Natural killer cell (primary cell): ENCODE measurements at regions not wholly inside any gene's neighbourhood (a gene's known extent, or its start where the extent isn't known, plus 50 kb on each side); places are given as distances from the start of the nearest gene placed in this dataset.

Source experiments
- ATAC-seq, 3 donors: fragments of 150-1000 bp in 2 of 3; fragments of 200-7000 bp in 1 of 3; cut with Tn5 transposase; 1 replicate in 1 of 3; 2 replicates in 2 of 3; pipeline ENCODE4 v1.10.0; 2021; ENCODE audit warnings: mild to moderate bottlenecking in 2 of 3, moderate library complexity in 2 of 3
- DNase-seq, 2 donors: peaks; one replicate each; pipeline versions ENCODE4 v3.0.0 to v3.0.0-alpha.2; 2013 to 2021; ENCODE audit warnings: mixed read lengths in 1 of 2
- H3K27ac ChIP-seq: one replicate; pipeline ENCODE4 v1.5.1; 2013; ENCODE audit warnings: mild to moderate bottlenecking, low read length
- H3K27me3 ChIP-seq: one replicate; pipeline ENCODE4 v1.6.1; 2013; ENCODE audit warnings: low read length; ENCODE audit not compliant: control insufficient read depth, insufficient read depth
- H3K36me3 ChIP-seq: one replicate; pipeline ENCODE4 v1.6.1; 2013; ENCODE audit warnings: low read length; ENCODE audit not compliant: control insufficient read depth, insufficient read depth
- H3K4me1 ChIP-seq: one replicate; pipeline ENCODE4 v1.6.1; 2013; ENCODE audit warnings: low read length; ENCODE audit not compliant: control insufficient read depth, insufficient read depth
- H3K4me3 ChIP-seq: one replicate; pipeline ENCODE4 v1.5.1; 2013; ENCODE audit warnings: low read length
- H3K9me3 ChIP-seq: one replicate; pipeline ENCODE4 v1.6.1; 2013; ENCODE audit warnings: low read length; ENCODE audit not compliant: control insufficient read depth, insufficient read depth
- H3K27ac Mint-ChIP-seq, 2 donors: one replicate each; pipeline ENCODE4 v1.8.0; 2022; ENCODE audit warnings: mild to moderate bottlenecking in 2 of 2, mixed read lengths in 2 of 2, moderate library complexity in 1 of 2
- H3K27me3 Mint-ChIP-seq, 2 donors: one replicate each; pipeline ENCODE4 v1.8.0; 2022; ENCODE audit warnings: low read depth in 2 of 2, mixed read lengths in 2 of 2
- H3K36me3 Mint-ChIP-seq: one replicate; pipeline ENCODE4 v1.8.0; 2022; ENCODE audit warnings: mixed read lengths
- H3K4me1 Mint-ChIP-seq, 2 donors: one replicate each; pipeline ENCODE4 v1.8.0; 2022; ENCODE audit warnings: mixed read lengths in 2 of 2
- H3K4me3 Mint-ChIP-seq: one replicate; pipeline ENCODE4 v1.8.0; 2022; ENCODE audit warnings: mild to moderate bottlenecking, moderate library complexity, mixed read lengths
- H3K9me3 Mint-ChIP-seq, 2 donors: one replicate each; pipeline ENCODE4 v1.8.0; 2022; ENCODE audit warnings: mixed read lengths in 2 of 2
- CTCF ChIP-seq: fragments of 200-600 bp; IDR thresholded peaks from one replicate; pipeline ENCODE4 v1.8.0; 2022; ENCODE audit warnings: antibody characterized with exemption
- WGBS: methylation state at CpG from one replicate; pipeline ENCODE4 v1.1.7; 2013; ENCODE audit warnings: missing lambda C conversion rate; ENCODE audit not compliant: insufficient coverage; 5-methylcytosine and 5-hydroxymethylcytosine counted together
- intact Hi-C: fragments of 100-400 bp; cut with micrococcal nuclease; formaldehyde crosslinking; loops from one replicate; pipeline ENCODE4 v1.14.2; 2022

GRCh38 chr2:34822616-34823015, 1223.5 kb upstream of the FAM98A start:
- Mint-ChIP-seq H3K9me3 (peaks cover 14 to 24% of the 10 kb centered on the region in 2 donors), H3K36me3 (no peaks in the 10 kb centered on the region), H3K4me3 (no peak overlapping the region), H3K27me3 (no peaks in the 10 kb centered on the region), H3K4me1 (no peaks in the 10 kb centered on the region), H3K27ac (no peak overlapping the region)
- WGBS, result 80% methylated on average over 3 of the region's 3 CpGs
- intact Hi-C loops, result no loop called here
- no peaks in the 10 kb centered on the region for H3K4me1 ChIP-seq
- no peaks in the 10 kb centered on the region for H3K9me3 ChIP-seq
- no peak overlapping the region for H3K27ac ChIP-seq
- DNase-seq (no peak), ATAC-seq (no peak)
- no peak overlapping the region for H3K4me3 ChIP-seq
- no peak for TF ChIP-seq CTCF
- H3K27me3 ChIP-seq, result no peaks in the 10 kb centered on the region
- H3K36me3 ChIP-seq, result no peaks in the 10 kb centered on the region

- H3K27ac ChIP-seq, result no peak overlapping the region
- intact Hi-C loops, result no loop called here
- H3K27me3 ChIP-seq, result no peaks in the 10 kb centered on the region
- ATAC-seq, result no peak
- Mint-ChIP-seq H3K4me1 (no peaks in the 10 kb centered on the region), H3K36me3 (no peaks in the 10 kb centered on the region), H3K27ac (no peak overlapping the region), H3K9me3 (peaks cover 0 to 9% of the 10 kb centered on the region in 2 donors), H3K27me3 (no peaks in the 10 kb centered on the region), H3K4me3 (no peak overlapping the region)
- no peaks in the 10 kb centered on the region for H3K36me3 ChIP-seq
- H3K4me3 ChIP-seq, result no peak overlapping the region
- no peak for DNase-seq
- no peak for TF ChIP-seq CTCF
- H3K4me1 ChIP-seq, result no peaks in the 10 kb centered on the region
- 87% methylated on average over 4 of the region's 4 CpGs for WGBS
- no peaks in the 10 kb centered on the region for H3K9me3 ChIP-seq
These were observed 1216.1 kb upstream of the FAM98A start for GRCh38 chr2:34815052-34815741.

GRCh38 chr2:34810456-34810855, 1211.4 kb upstream of the FAM98A start:
- TF ChIP-seq CTCF, result no peak
- WGBS, result 94% methylated on average over 2 of the region's 2 CpGs
- no peaks in the 10 kb centered on the region for H3K27me3 ChIP-seq

GRCh38 chr2:34808426-34808825, 1209.3 kb upstream of the FAM98A start:
- no peaks in the 10 kb centered on the region for H3K4me1 Mint-ChIP-seq
- Histone ChIP-seq H3K4me3 (no peak overlapping the region), H3K4me1 (no peaks in the 10 kb centered on the region), H3K9me3 (no peaks in the 10 kb centered on the region), H3K27ac (no peak overlapping the region), H3K27me3 (no peaks in the 10 kb centered on the region), H3K36me3 (no peaks in the 10 kb centered on the region)
- intact Hi-C loops, result no loop called here
- H3K27ac Mint-ChIP-seq, result no peak overlapping the region
- DNase-seq (no peak), ATAC-seq (no peak)
- WGBS, result 28% methylated on average over 2 of the region's 3 CpGs
- H3K27me3 Mint-ChIP-seq, result no peaks in the 10 kb centered on the region
- H3K36me3 Mint-ChIP-seq, result no peaks in the 10 kb centered on the region
- TF ChIP-seq CTCF, result no peak
- no peak overlapping the region for H3K4me3 Mint-ChIP-seq
- peaks cover 5 to 6% of the 10 kb centered on the region in 2 donors for H3K9me3 Mint-ChIP-seq

More at GRCh38 chr2:34810456-34810855, 1211.4 kb upstream of the FAM98A start:
- H3K27ac Mint-ChIP-seq, result no peak overlapping the region
- intact Hi-C loops, result no loop called here
- no peaks in the 10 kb centered on the region for H3K9me3 ChIP-seq
- no peak overlapping the region for H3K4me3 Mint-ChIP-seq
- no peaks in the 10 kb centered on the region for H3K4me1 Mint-ChIP-seq
- H3K27ac ChIP-seq, result no peak overlapping the region
- ATAC-seq (no peak), DNase-seq (no peak)
- H3K36me3 Mint-ChIP-seq, result no peaks in the 10 kb centered on the region
- H3K27me3 Mint-ChIP-seq, result no peaks in the 10 kb centered on the region
- H3K36me3 ChIP-seq, result no peaks in the 10 kb centered on the region
- no peaks in the 10 kb centered on the region for H3K4me1 ChIP-seq
- H3K9me3 Mint-ChIP-seq, result peaks cover 5 to 6% of the 10 kb centered on the region in 2 donors
- no peak overlapping the region for H3K4me3 ChIP-seq
